PC-3 (cell line): ENCODE measurements at regions not wholly inside any gene's neighbourhood (a gene's known extent, or its start where the extent isn't known, plus 50 kb on each side); places are given as distances from the start of the nearest gene placed in this dataset.

Experiments used
- CTCF ChIP-seq: fragments of 300-600 bp; sonication (generic); conservative IDR thresholded peaks from 2 replicates; pipeline ENCODE4 v1.5.1; 2017; ENCODE audit warnings: antibody characterized with exemption, low read depth, mild to moderate bottlenecking, low read length
- EZH2phosphoT487 ChIP-seq: fragments of 300-600 bp; sonication (generic); IDR thresholded peaks from 2 replicates; pipeline ENCODE4 v1.6.1; 2018; ENCODE audit warnings: mild to moderate bottlenecking, antibody characterized with exemption, low read length, borderline replicate concordance

- no peak for TF ChIP-seq CTCF
- no peak for TF ChIP-seq EZH2phosphoT487
Measured at GRCh38 chr21:28581976-28582375, 410.7 kb downstream of the LTN1 start.
